Loucy (cell line): ENCODE measurements at regions not wholly inside any gene's neighbourhood (a gene's known extent, or its start where the extent isn't known, plus 50 kb on each side); places are given as distances from the start of the nearest gene placed in this dataset.
"Not testable (repeated sequence)": the region's sequence is repeated elsewhere in the genome, so short reads cannot be mapped to it uniquely, and the experiment has no call there.

Experiments used
- CTCF ChIP-seq: fragments of 200-600 bp; sonication (generic); conservative IDR thresholded peaks from 2 replicates; pipeline ENCODE4 v1.5.1; 2014; ENCODE audit warnings: mild to moderate bottlenecking, antibody characterized with exemption, low read length
- EZH2phosphoT487 ChIP-seq: fragments of 200-600 bp; IDR thresholded peaks from 2 replicates; pipeline ENCODE4 v1.6.1; 2018; ENCODE audit warnings: antibody characterized with exemption, mild to moderate bottlenecking, moderate library complexity, borderline replicate concordance

- not testable (repeated sequence) for TF ChIP-seq CTCF, EZH2phosphoT487
Measured at GRCh38 chr21:6474250-6474968, 4047.0 kb upstream of the TPTE start.
